Activated CD8-positive, alpha-beta T cell treated with anti-CD3 and anti-CD28 coated beads for 36 hours (primary cell): ENCODE measurements at regions not wholly inside any gene's neighbourhood (a gene's known extent, or its start where the extent isn't known, plus 50 kb on each side); places are given as distances from the start of the nearest gene placed in this dataset.

ENCODE experiments used
- ATAC-seq: fragments of 200-7000 bp; cut with Tn5 transposase; one replicate; pipeline ENCODE4 v1.10.0; 2021; ENCODE audit warnings: mild to moderate bottlenecking, moderate library complexity
- CTCF ChIA-PET: fragments of 350-600 bp; sonication (Branson Sonifier 250); formaldehyde crosslinking; loops from one replicate; lab custom pipeline; 2021; ENCODE audit warnings: antibody characterized with exemption; lab: Charles Lee
- POLR2A ChIA-PET: fragments of 350-600 bp; sonication (Branson Sonifier 250); formaldehyde crosslinking; loops from one replicate; lab custom pipeline; 2021; ENCODE audit warnings: antibody characterized with exemption; lab: Charles Lee
- DNase-seq: peaks from one replicate; pipeline ENCODE4 v3.0.0-alpha.2; 2020
- H3K27ac Mint-ChIP-seq: one replicate; pipeline ENCODE4 v1.8.0; 2021; ENCODE audit warnings: mild to moderate bottlenecking, mixed read lengths
- H3K27me3 Mint-ChIP-seq: one replicate; pipeline ENCODE4 v1.8.0; 2021; ENCODE audit warnings: mixed read lengths
- H3K36me3 Mint-ChIP-seq: one replicate; pipeline ENCODE4 v1.8.0; 2021; ENCODE audit warnings: low read depth, mixed read lengths
- H3K4me1 Mint-ChIP-seq: one replicate; pipeline ENCODE4 v1.8.0; 2021; ENCODE audit warnings: low read depth, mixed read lengths
- H3K4me3 Mint-ChIP-seq: one replicate; pipeline ENCODE4 v1.8.0; 2021; ENCODE audit warnings: mild to moderate bottlenecking, moderate library complexity, mixed read lengths
- H3K9me3 Mint-ChIP-seq: one replicate; pipeline ENCODE4 v1.8.0; 2021; ENCODE audit warnings: mixed read lengths
- CTCF ChIP-seq: fragments of 200-600 bp; IDR thresholded peaks from one replicate; pipeline ENCODE4 v1.8.0; 2022; ENCODE audit warnings: antibody characterized with exemption, mild to moderate bottlenecking
- intact Hi-C: fragments of 100-400 bp; cut with micrococcal nuclease; formaldehyde crosslinking; loops from one replicate; pipeline ENCODE4 v1.10.0; 2022

GRCh38 chr21:7957713-7958064 lies 2563.7 kb upstream of the TPTE start:
- CTCF ChIA-PET = no interaction called here
- Mint-ChIP-seq H3K4me3 (no peak overlapping the region), H3K27me3 (no peaks in the 10 kb centered on the region), H3K9me3 (peaks cover 89% of the 10 kb centered on the region), H3K36me3 (peaks cover 57% of the 10 kb centered on the region), H3K4me1 (no peaks in the 10 kb centered on the region), H3K27ac (no peak overlapping the region)
- intact Hi-C loops = no loop called here
- no peak for DNase-seq
- no peak for ATAC-seq
- TF ChIP-seq CTCF = no peak
- POLR2A ChIA-PET = no interaction called here
